ENCODE measurements at regions not wholly inside any gene's neighbourhood (a gene's known extent, or its start where the extent isn't known, plus 50 kb on each side); places are given as distances from the start of the nearest gene placed in this dataset.
"Not testable (repeated sequence)": the region's sequence is repeated elsewhere in the genome, so short reads cannot be mapped to it uniquely, and the experiment has no call there.

DNA sequence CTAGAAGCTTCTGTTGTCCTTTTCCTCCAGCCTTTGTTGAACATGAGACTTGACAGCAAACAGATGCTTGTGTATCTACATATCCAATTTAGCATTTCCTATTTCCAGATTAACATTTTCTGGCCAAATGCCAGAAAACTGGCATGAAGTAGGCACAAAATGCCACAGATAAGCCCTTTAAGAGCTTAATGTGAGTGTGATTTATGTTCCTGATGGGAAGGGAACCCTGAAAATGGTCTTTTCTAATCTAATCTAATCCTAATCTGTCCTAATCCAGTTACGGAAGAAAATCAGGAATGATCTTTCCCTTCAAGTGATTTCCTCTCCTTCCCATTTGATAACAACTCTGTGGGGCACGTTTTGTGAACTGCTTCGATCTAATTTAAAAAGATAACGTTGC, 133.0 kb upstream of the C1QTNF7 start:
- no peak for ATAC-seq

DNA sequence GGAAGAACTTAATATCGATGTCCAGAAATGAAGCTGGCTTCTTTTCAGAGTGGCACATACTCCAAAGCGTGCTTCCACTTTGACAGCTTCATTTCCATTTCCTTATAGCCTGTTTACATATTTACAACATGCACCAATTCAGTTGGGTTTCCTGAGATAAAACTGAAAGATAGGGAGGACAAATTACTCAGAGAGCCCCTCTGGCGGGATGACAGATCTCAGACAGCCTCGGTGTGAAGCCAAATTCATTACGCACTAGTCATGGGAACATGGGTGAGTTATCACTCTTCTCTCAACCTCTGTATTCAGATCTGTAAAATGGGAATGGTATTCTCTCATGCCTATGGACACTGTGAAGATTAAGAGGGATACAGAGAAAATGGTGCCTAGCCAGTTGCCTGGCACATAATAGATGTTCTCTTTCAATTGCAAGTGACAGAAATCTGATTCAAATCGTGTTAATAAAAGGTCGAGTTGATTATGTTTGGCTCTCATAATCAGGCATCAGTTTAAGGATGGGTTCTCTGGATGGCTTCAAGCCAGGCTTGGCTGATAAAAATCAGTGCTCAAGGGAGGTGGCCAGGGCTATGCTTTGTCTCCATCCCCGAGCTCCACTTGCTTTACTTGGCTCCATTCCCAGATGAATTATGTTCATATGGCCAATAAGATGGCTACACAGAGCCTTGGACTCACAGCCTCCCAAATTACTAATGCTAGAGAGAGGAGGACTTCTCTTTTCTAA, 132.2 kb upstream of the C1QTNF7 start:
- ATAC-seq = no peak

DNA sequence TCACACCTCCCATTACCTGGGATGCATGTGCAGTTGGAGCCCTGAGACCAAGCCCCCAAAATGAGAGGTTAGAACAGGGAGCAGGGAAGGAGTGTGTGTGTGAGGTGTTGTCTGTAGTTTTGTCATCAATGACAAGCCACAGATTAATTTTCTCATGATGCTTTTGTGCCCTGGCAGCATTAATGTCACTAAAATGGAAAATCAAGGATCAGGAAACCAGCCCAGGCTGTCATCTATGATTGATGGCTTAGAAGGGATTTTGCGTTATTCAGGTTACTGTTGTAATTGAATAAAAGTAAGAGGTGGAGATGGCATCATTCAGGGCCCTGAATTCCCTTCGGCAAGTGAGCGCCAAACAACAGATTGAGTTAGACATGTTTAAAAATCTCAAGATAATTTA, 130.5 kb upstream of the C1QTNF7 start:
- ATAC-seq = no peak

DNA sequence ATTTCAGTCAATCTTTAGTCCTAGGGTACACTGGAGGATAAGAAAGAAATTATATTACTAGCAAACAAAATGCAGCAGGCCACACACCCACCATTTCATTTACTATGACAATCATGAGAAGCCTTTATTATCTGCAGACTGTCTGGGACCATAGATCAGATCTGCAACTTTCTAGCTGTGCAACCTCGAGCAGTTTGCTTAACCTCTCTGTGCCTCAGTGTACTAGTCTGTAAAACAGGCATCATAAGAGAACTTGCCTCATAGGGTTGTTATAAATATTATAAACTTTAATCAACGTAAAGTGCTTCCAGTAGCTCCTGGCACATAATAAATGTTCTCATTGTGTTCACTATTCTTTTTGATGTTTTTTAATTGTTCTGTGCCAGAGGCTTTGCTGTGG, 128.2 kb upstream of the C1QTNF7 start:
- ATAC-seq = no peak

DNA sequence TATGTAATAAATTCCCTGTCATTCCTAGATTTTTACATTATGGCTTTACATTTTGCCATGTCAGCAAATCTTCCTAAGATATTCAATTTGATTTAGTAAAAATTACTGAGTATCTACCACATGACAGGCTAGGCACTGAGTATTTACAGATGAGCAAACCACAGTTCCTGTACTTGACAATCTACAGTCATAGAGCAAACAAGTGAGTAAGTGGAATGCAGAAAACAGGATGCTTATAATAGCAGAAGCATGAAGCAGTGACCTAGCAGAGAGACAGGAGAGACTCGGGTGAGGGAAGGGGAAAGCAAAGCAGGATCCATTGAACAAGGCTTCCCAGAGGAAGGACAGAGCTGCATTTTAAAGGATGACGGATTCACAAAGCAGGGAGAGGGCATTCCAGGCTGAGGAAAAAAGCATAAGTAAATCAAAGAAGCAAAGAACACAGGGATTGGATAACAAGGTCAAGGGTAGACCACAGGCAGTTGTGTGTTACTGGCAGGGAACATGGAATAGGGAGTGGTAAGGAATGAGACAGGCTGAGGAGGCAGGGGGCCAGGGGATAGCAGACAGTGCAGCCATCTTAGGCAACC, 124.7 kb upstream of the C1QTNF7 start:
- no peak for ATAC-seq

DNA sequence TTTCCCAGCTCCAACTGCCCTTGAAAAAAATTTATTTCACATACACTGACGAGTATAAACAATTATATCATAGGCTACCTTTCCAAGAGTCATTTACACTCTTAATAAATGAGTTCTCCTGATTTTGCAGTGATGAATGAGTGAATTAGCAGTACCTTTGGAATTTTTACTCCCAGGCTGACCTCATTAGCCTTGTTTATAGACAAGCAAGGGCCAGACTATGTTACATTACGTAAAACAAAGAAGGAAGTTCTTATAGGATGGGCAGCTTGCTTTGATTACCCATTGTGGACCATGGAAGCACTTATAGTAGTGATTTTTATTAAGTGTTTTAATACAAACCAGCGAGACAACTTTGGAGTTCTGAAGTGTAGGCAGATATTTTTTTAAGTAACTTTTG, 112.9 kb upstream of the C1QTNF7 start:
- ATAC-seq = no peak

DNA sequence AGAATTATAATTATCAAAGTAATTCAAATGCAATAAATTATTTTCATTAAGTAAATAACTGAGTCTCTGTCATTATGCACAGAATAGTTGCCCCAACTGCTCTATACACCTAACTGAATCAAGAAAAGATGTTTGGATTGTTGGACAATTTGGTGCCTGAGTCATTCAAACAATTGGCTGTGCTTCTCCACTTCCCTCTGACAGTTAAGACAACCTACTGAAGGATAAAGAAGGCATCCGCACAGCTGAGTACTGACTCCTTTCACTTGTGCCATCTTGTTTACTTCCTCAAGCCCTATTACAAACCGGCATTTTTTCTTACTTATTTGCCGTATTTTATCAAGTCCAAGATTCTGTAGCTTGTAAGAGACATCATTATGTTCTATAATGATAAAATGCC, 110.6 kb upstream of the C1QTNF7 start:
- ATAC-seq = no peak

DNA sequence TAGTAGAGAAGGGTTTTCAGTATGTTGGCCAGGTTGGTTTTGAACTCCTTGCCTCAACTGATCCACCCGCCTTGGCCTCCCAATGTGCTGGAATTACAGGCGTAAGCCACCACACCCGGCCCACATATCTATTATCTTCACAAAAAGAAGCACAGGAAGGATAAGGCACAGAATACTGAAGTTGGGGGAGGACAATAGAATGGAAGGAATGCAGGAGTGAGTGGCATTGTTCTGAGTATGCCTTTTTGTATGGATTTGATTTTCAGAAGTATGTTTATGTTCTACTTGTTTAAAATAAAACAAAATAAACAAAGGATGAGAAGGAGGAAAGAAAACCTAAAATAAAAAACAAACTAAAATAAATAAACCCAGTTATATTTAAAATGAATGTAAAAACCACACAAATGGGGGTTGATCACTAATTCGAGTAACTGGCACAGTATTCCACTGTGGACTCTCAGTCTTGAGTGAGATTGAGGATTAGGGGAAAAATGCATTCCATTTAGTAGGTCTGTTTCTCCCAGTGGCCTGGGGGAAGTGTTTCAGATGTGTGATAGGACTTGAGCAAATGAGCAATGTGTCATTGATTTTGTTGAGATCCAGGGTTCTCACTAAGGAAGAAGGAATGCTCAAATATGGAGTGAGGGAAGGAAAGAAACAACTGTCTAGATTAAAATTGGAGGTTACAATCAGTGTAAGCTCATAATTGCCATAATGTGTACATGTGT, 109.0 kb upstream of the C1QTNF7 start:
- ATAC-seq = no peak

DNA sequence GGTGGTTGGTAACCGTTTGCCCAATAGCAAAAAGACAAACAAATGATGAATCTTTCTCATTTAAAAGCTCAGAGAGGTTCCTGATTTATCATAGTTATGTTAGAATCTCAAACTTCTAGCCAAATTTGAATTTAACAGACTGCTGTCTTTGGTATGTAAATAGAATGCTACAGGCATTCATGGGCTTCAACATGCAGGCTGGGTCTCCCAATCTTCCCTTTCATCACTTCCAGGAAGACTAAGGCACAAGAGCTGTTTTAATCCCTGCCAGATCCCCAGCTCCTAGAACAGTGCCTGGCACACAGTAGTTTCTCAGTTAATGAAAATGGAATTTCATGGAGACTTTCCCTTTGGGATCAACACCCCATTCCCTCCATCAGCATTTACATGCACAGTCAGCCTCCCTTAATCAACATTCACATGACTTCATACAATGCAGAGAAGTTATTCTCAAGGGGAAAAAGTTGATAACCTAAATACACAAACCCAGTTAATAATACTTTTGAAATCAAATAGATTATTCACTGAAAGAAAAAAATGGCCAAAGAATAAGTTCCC, 107.6 kb upstream of the C1QTNF7 start:
- ATAC-seq = no peak

DNA sequence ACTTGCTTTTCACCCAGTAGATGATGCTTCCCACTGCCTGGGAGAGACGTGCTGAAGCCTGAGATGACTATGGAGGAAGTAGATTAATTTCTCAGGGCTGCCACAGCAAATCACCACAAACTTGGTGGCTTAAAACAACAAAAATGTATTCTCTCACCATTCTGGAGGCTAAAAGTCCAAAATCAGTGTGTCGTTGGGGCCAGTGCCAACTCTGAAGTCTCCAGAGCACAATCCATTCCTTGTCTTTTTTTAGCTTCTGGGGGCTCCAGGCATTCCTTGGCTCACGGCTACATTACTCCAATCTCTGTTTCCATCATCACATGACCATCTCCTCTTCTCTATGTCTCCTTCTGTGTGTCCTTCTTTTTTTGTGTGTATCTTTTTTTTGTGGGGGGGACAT, 105.8 kb upstream of the C1QTNF7 start:
- no peak for ATAC-seq

DNA sequence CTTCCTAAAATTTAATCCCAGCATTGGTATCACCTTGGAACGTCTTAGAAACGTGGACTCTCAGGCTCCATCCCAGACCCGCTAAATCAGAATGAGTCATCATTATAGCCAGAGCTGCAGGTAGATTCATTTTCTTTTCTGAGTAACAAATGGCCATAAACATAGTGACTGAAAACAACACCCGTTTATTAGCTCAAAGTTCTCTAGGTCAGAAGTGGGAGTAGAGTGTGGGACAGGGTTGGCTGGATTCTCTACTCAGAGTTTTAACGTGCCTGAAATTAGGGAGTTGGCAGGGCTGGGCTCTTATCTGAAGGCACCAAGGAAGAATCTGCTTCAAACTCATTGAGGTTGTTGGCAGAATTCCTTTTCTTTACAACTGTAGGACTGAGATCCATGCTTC, 101.8 kb upstream of the C1QTNF7 start:
- no peak for ATAC-seq

DNA sequence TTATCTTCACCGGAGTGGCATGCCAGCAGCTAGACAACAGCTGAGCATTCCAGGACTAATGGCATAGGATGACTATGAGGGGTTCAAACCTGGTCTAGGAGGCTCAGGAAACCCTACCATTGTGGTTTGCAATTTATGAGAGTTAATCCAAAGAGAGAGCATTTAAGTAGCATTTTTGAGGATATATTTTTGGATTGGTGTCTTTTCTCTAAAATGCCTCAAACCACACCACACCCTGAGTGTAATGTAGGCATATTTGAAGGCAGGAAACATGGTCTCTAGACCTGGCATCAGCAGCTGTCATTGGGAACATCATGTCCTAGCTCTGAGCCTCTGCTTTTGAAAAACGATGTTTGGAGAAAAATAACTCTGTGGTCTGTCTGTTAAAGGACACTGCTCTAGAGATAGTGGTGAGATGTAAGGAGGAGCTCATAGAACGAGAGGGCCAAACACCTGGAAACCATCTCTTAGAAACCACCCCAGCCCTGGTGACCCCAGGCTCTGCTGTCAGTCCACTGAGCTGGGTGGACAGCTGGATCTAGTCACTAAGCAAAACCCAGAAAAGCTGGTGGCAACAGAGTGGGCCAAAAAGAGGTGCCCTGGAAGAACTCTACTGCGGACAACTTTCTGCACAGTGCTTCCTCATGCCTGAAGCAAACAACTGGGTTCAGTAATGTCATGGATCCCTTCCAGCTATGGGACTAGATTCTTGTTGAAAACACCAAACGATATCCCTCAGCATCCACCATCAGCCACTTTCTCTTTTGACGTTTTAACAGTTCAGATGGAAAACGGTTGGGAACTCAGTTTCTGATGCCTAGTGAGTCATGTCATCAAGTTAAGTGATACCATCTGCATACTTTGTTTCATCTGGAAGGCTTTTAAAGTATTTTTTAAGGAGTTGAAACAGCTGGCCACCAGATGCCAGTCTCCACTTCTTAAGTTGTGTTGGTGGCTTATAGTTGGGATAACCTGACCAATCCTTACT, 100.2 kb upstream of the C1QTNF7 start:
- ATAC-seq = no peak

DNA sequence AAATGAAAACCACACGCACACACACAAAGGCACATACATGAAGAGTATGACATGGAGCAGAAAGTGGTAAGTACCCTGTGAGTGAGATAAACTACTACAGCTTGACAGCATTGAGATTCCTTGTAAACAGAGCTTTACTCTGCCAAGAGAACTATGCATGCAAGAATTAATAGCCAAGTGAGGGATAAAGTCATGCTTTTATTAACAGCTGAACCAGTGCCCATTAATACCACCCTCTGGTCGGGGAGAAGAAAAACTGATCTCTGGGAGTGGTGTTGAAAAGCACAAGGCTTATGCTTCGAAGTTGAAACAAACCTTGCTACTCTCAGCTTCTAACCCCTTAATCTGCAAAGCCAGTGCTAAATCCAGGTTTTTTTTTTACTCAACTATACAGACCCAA, 95.9 kb upstream of the C1QTNF7 start:
- ATAC-seq = no peak

DNA sequence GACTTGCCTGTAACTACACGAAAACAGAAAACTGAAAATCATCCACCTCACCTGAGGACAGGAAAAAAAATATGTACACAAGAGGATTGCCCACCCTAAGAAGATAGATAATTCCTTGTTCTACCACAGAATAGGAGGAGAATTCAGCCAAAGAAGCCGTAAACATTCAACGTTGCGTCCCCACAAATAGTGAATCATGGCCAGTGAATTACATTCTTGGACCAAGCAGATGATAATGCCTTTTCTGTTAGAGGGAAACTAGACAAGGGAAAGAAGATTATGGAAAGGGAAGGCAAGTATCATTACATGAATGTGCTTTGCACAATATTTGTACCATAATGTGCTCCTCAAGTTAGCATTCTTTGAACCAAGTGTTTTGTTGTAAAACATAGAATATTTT, 95.5 kb upstream of the C1QTNF7 start:
- no peak for ATAC-seq

DNA sequence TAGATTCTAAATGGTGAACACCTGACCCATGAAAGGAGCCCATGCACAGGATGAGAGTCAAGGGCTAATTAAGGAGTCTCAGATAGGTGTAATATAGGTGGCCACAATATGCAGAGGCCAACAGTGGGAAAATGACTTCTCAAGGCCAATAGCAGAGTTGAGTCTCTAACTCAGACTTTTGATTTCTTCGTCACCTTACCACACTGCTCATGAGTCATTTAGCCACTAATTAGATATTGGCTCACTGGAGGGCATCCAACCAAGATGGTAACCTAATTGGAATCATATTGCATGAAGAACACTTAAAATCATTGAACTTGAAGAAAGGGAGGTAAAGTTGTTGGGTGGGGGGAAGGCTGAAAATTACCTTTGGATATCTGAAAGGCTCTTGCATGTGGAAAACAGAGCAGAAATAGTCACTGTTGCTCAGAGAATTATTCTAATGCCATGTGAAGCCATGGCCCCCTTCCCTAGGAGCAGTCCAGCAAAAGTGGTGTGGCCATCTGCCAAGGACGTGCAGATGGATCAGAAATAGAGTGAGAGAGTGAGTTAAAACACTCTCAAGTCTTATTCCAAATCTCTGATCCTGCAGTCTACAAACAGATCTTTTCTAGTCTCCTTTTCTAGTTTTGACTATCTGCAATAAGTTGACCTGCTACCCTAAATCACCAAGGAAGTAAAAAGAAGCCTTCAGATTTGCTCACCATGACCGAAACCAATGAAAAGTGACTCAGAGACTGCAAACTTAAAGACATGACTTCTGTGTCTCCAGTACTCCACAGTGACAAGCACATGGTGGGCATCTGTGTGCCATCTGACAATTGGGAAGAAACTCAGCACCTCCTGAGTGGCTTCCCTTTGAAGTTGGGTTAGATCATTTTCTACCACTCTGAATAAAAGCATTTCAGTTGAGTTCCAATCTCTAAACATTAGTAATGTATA, 93.9 kb upstream of the C1QTNF7 start:
- ATAC-seq = no peak

DNA sequence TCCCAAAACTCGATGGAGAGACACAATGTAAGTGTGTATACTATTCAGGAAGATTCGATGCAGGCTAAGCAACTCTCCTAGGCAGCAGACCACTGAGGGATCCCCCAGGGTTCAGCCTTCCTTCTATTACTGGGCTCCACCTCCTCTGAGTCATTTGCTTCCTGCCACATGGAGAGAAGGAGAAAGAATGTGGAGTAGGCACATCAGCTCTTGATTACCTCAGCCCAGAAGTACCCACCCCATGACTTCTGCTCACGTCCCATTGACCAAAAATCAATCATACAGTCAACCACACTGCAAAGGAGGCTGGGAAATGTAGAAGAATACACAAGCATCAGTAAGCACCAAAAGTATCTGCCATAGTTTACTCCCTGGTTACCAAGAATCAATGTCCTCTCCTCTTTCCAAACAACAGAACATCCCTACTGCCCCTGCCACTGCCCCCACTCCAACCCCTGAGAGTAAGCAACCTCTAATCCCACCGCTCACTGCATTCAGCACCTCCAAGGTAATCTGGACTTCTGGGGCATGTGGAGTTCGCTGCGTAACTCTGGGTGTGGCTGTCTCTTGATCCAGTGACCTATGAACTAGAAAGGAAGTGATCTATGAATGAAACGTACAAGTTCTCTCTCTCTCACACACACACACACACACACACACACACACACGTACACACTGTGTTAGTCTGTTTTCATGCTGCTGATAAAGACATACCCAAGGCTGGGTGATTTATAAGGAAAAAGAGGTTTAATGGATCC, 91.2 kb upstream of the C1QTNF7 start:
- ATAC-seq = no peak

DNA sequence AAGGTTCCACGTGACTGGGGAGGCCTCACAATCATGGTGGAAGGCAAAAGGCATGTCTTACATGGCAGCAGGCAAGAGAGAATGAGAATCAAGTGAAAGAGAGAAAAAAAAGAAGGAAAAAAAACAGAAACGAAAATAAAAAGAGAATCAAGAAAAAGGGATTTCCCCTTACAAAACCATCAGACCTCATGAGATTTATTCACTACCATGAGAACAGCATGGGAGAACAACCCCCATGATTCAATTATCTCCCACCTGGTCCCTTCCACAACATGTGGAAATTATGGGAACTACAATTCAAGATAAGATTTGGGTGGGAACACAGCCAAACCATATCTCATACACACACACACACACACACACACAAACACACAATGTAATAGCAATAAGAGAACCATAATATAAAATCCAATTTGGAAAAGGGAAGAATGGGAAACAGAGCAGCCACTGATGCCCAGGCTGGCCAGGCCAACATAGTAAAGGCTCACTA, 90.6 kb upstream of the C1QTNF7 start:
- ATAC-seq = not testable (repeated sequence)

DNA sequence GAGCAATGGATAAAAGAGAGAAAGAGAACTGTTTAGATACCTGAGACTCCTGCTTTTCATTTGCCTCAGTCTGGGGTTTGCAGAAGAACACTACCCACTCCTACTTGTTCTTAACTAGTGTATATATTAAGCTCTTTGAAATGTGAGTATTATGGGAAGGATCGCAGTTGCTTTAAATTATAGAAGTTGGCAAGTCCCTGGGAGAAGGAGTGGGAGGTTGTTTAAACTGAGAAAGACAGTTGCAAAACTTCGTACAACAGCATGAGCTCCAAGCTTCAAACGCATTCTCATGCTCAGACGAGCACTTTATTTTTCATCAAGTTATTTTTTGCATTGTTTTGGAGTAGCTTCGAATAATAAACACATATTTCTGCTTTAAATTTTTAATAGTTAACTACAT, 88.1 kb upstream of the C1QTNF7 start:
- no peak for ATAC-seq

DNA sequence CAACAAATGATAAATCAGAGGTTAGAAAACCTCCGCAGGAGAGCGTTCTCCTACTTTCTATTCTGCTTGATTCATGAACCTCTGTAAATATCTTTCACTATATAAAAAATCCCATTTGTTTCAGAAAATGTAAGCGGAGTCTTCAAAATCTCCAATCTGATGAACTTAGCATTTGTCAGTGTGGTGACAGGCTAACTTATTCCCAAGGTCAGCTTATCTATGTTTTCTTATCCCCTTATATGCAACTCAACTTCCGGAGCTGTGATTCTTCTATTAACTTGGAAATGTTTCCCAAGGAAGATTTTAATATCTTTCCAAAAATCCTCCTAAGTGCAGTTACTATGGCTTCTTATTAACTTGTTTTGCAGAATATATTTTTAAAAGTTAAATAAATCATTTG, 87.5 kb upstream of the C1QTNF7 start:
- no peak for ATAC-seq
